LNCAP (cell line): ENCODE measurements at regions not wholly inside any gene's neighbourhood (a gene's known extent, or its start where the extent isn't known, plus 50 kb on each side); places are given as distances from the start of the nearest gene placed in this dataset.

Source experiments
- TF ChIP-seq, protein P1 (sequence below): fragments of 450-650 bp; IDR thresholded peaks from 2 replicates; pipeline ENCODE4 v1.5.1; 2017; ENCODE audit warnings: mild to moderate bottlenecking

DNA sequence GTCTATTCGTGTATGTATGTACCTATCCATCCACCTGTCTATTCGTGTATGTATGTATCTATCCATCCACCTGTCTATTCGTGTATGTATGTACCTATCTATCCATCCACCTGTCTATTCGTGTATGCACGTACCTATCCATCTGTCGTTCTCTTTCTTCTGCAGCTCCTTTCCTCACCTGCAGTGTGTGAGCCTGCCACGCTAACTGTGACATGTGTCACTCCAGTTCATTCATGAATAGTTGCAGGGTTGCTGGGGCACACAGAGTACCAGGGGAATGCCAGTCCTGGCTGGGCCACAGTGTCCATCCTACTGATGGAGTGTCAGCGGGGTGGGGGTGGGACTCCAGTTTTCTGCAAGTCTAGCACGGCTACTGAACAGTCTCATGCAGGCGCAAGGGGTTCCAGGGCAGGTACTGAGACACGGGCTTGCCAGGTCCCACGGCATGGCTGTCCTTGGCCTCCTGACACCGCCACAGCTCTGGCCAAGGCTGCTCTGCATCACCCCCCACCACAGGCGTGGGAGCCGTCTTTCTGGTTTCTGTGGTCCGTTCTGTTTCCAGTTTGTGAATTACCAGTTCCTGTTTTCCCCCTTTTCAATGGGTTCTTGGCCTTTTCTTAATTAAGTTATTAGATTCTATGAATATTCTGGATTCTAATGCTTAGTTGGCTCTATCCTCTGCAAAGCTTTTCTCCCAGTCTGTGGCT, 88.8 kb upstream of the CLDN5 start:
- TF ChIP-seq, protein P1, sequence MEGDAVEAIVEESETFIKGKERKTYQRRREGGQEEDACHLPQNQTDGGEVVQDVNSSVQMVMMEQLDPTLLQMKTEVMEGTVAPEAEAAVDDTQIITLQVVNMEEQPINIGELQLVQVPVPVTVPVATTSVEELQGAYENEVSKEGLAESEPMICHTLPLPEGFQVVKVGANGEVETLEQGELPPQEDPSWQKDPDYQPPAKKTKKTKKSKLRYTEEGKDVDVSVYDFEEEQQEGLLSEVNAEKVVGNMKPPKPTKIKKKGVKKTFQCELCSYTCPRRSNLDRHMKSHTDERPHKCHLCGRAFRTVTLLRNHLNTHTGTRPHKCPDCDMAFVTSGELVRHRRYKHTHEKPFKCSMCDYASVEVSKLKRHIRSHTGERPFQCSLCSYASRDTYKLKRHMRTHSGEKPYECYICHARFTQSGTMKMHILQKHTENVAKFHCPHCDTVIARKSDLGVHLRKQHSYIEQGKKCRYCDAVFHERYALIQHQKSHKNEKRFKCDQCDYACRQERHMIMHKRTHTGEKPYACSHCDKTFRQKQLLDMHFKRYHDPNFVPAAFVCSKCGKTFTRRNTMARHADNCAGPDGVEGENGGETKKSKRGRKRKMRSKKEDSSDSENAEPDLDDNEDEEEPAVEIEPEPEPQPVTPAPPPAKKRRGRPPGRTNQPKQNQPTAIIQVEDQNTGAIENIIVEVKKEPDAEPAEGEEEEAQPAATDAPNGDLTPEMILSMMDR, result no peak

DNA sequence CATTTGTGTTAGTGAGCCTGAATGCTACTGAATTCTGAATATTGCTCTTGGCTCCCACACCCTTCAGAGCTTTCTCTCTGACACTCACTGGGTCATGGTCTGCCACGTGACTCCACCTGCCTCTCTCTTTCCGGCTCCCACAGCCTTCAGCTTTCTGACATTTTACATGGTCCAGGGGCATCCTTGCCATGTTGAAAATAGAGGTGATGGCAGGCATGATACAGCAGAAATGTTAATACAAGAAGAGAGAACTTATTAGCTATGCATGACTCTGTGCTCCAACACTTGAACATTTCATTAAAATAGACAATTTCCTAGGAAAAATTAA, 90.3 kb upstream of the CLDN5 start:
- TF ChIP-seq, protein P1, result no peak

DNA sequence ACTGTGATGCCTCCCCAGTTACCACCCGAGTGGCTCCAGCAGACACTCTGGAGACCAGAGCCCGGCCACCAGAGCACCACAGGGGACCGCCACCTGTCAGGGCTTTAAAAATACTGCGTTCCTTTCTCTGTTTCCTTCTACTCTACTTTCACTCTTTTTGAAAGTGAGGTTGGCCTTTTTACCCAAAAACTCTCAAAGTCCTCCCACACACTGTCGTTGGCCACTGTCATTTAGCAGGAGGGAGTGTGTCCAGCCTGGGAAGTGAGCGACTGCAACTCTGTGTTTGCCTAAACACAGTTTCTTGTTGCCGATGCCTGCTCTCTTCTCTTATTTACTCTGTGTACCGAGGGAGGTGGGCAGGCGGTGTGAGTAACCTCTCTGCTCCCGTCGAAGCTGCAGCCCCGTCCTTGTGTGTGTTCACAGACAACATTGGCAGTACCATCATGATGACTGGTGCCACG, 90.8 kb upstream of the CLDN5 start:
- TF ChIP-seq, protein P1, result no peak

DNA sequence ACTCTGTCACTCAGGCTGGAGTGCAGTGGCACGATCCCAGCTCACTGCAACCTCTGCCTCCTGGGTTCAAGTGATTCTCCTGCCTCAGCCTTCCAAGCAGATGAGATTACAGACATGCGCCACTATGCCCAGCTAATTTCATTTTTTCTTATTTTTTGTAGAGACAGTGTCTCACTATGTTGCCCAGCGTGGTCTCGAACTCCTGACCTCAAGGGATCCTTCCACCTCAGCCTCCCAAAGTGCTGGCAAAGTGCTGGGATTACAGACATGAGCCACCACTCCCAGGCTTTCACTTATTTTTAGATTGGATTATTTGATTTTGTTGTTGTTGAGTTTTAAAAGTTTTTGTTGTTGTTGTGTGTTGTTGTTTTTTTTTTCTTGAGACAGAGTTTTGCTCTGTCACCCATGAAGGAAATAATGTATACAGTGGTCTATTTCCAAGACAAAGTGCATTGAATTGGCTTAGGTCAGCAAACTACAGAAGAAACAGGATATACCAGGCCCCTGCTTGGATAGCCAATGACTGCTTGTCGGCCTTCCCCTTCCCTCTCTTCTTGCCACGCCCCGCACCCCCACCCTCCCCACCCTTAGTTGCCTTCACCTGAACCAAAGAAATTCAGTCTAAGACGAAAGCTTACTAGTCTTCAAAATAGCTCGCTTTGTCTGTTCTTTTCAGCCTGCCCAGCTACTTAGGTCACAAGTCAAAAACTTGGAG, 91.8 kb upstream of the CLDN5 start:
- TF ChIP-seq, protein P1, result no peak

DNA sequence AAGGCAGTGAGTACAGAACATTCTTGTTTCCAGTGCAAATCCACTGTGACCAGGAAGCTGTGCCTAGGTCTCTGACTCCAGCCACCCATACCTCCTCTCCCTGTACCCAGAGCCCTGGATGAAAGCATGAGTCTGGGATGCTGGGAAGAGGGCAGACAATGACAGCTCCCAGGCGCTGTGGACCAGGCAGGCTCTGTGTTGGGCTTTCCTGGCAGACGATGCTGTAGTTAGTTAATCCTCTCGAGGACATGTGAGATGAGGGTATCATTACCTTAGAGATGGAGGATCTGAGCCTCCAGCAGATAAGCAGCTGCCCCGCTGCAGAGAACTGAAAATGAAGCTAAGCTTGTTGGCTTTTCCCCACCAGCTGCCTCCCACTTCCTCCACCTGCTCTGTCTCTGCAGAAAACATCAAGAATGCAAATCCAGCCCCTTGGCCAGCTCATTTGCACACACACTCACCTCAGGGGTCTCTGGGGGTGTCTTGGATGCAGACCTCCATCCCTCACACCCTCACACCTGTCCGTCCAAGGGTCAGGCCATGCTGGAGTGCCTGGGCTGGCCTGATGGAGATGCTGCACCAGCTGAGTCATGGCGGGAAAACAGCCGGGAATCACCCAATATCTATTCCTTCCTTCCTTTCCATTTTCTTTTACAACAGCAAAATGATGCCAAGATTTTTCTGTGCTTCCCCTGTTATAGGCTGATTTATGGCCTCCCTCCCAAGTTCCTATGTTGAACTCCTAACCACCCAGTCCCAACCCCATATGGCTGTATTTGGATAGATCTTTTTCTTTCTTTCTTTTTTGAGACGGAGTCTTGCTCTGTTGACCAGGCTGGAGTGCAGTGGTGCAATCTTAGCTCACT, 94.9 kb upstream of the SEPTIN5 start:
- TF ChIP-seq, protein P1, result no peak

DNA sequence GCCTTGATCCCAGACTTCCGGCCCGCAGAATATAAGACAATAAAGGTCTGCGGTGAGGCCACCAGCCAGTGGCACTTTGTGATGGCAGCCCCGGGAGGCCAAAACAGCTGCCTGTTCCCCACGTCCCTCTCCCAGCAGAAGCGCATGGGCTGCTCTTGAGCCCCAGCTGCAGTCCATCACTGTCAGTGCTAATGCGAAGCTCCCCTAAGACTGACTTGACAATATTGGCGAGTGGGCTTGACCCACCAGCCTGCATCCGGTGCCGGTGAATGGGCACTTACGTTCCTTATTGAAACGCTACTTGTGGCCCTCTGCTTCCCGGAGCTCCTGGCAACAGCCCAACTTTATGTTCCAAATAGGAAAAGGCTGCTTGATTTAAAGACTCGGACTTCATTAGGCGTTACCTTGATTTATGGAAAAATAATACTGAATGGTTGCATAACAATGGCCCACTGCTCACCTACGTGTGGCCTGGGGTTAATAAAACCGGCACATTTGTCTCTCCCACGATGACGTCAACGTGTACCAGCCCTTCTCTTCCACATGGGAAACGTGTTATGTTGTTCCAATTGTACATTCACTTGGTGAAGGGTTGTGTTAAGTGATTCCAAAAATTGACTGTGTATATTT, 93.4 kb upstream of the SEPTIN5 start:
- TF ChIP-seq, protein P1, result no peak

DNA sequence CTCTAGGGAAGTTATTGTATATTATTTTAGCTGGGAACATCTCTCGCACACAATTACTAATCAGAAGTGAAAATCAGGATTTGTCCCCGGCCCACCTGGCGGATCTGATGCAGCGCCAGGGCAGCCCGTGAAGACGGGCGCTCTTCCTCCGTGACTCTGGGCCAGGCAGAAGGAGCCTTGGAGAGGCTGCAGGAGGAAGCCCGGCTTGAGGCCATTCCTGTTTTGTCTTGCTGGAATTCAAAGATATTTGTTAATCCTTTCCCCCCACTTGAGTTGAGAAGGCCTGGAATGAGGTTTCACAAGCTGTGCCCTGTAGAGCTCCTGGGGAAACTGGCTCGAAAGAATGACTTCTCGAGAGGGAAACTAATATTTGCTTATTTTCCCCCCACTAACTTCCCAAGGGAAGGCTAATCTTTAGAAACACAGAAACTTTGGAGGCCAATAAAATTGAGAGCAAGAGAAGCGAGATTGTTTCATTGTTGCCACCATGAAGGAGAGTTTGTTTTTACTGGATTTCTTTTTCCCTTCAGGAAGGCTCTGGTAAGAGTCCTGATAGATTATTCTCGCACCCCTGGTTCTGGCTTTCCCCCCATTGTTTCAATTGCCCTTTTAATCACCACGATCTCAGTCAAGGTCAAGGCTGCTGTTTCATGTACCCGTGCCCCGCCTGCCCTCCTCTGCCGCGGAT, 92.8 kb upstream of the SEPTIN5 start:
- TF ChIP-seq, protein P1, result no peak
